HG02884 (cell line): ENCODE measurements at regions not wholly inside any gene's neighbourhood (a gene's known extent, or its start where the extent isn't known, plus 50 kb on each side); places are given as distances from the start of the nearest gene placed in this dataset.

Experiments
- ATAC-seq: cut with Tn5 transposase; IDR thresholded peaks from one replicate; pipeline ENCODE4 v1.9.1; 2021; ENCODE audit warnings: mild to moderate bottlenecking, moderate library complexity; ENCODE audit not compliant: unreplicated experiment

- no peak for ATAC-seq
These were observed 55.9 kb upstream of the MTAP start for GRCh38 chr9:21746550-21746949.

GRCh38 chr9:21747175-21747574, 55.3 kb upstream of the MTAP start:
- ATAC-seq, result no peak

GRCh38 chr9:21750021-21750735, 52.3 kb upstream of the MTAP start:
- no peak for ATAC-seq

GRCh38 chr9:21751998-21752397, 50.4 kb upstream of the MTAP start:
- ATAC-seq, result no peak
